Progenitor cell of endocrine pancreas (in vitro differentiated cells): ENCODE measurements at regions not wholly inside any gene's neighbourhood (a gene's known extent, or its start where the extent isn't known, plus 50 kb on each side); places are given as distances from the start of the nearest gene placed in this dataset.

Source experiments
- DNase-seq: peaks from one replicate; pipeline ENCODE4 v3.0.0; 2021; ENCODE audit warnings: low spot score; ENCODE audit not compliant: unreplicated experiment
- H3K27ac Mint-ChIP-seq: 2 replicates; pipeline ENCODE4 v1.8.0; 2021; ENCODE audit warnings: mild to moderate bottlenecking, moderate library complexity, mixed read lengths
- H3K27me3 Mint-ChIP-seq: 2 replicates; pipeline ENCODE4 v1.8.0; 2021; ENCODE audit warnings: mixed read lengths
- H3K36me3 Mint-ChIP-seq: 2 replicates; pipeline ENCODE4 v1.8.0; 2022; ENCODE audit warnings: mixed read lengths; ENCODE audit not compliant: insufficient read depth
- H3K4me1 Mint-ChIP-seq: 2 replicates; pipeline ENCODE4 v1.8.0; 2021; ENCODE audit warnings: low read depth, mixed read lengths
- H3K4me3 Mint-ChIP-seq: 2 replicates; pipeline ENCODE4 v1.8.0; 2021; ENCODE audit warnings: low read depth, mild to moderate bottlenecking, moderate library complexity, mixed read lengths
- H3K9me3 Mint-ChIP-seq: 2 replicates; pipeline ENCODE4 v1.8.0; 2021; ENCODE audit warnings: low read depth, mixed read lengths
- CTCF ChIP-seq: fragments of 200-600 bp; sonication (generic); IDR thresholded peaks from one replicate; pipeline ENCODE4 v1.5.0; 2021; ENCODE audit warnings: antibody characterized with exemption, mild to moderate bottlenecking; ENCODE audit not compliant: unreplicated experiment

GRCh38 chr12:42670719-42671118 lies 81.2 kb upstream of the PRICKLE1 start:
- Mint-ChIP-seq H3K27me3 (no peaks in the 10 kb centered on the region), H3K9me3 (no peaks in the 10 kb centered on the region), H3K36me3 (no peaks in the 10 kb centered on the region), H3K27ac (no peak overlapping the region), H3K4me3 (no peak overlapping the region), H3K4me1 (peaks cover 10% of the 10 kb centered on the region)
- no peak for DNase-seq
- no peak for TF ChIP-seq CTCF

- no peak overlapping the region for H3K4me3 Mint-ChIP-seq
- H3K27me3 Mint-ChIP-seq = no peaks in the 10 kb centered on the region
- no peak for TF ChIP-seq CTCF
- DNase-seq = no peak
- H3K36me3 Mint-ChIP-seq = no peaks in the 10 kb centered on the region
- no peaks in the 10 kb centered on the region for H3K9me3 Mint-ChIP-seq
- H3K4me1 Mint-ChIP-seq = peaks cover 10% of the 10 kb centered on the region
- H3K27ac Mint-ChIP-seq = no peak overlapping the region
Measured at GRCh38 chr12:42669553-42669952, 80.0 kb upstream of the PRICKLE1 start.

GRCh38 chr12:42666671-42667243 lies 77.2 kb upstream of the PRICKLE1 start:
- Mint-ChIP-seq H3K27ac (no peak overlapping the region), H3K4me3 (no peak overlapping the region), H3K27me3 (no peaks in the 10 kb centered on the region), H3K36me3 (no peaks in the 10 kb centered on the region), H3K4me1 (peaks cover 13% of the 10 kb centered on the region), H3K9me3 (peaks cover 4% of the 10 kb centered on the region)
- DNase-seq = no peak
- TF ChIP-seq CTCF = no peak

- no peak for TF ChIP-seq CTCF
- peaks cover 5% of the 10 kb centered on the region for H3K36me3 Mint-ChIP-seq
- H3K4me3 Mint-ChIP-seq = no peak overlapping the region
- no peak for DNase-seq
- peaks cover 13% of the 10 kb centered on the region for H3K4me1 Mint-ChIP-seq
- H3K27ac Mint-ChIP-seq = no peak overlapping the region
- H3K9me3 Mint-ChIP-seq = peaks cover 14% of the 10 kb centered on the region
- H3K27me3 Mint-ChIP-seq = no peaks in the 10 kb centered on the region
Measured at GRCh38 chr12:42663621-42664020, 74.1 kb upstream of the PRICKLE1 start.

- no peak for DNase-seq
- Mint-ChIP-seq H3K27me3 (no peaks in the 10 kb centered on the region), H3K36me3 (peaks cover 7% of the 10 kb centered on the region), H3K27ac (no peak overlapping the region), H3K9me3 (peaks cover 24% of the 10 kb centered on the region), H3K4me1 (peaks cover 9% of the 10 kb centered on the region), H3K4me3 (no peak overlapping the region)
- TF ChIP-seq CTCF = no peak
Measured at GRCh38 chr12:42660968-42661937, 71.7 kb upstream of the PRICKLE1 start.
